ENCODE measurements at regions not wholly inside any gene's neighbourhood (a gene's known extent, or its start where the extent isn't known, plus 50 kb on each side); places are given as distances from the start of the nearest gene placed in this dataset.

DNA sequence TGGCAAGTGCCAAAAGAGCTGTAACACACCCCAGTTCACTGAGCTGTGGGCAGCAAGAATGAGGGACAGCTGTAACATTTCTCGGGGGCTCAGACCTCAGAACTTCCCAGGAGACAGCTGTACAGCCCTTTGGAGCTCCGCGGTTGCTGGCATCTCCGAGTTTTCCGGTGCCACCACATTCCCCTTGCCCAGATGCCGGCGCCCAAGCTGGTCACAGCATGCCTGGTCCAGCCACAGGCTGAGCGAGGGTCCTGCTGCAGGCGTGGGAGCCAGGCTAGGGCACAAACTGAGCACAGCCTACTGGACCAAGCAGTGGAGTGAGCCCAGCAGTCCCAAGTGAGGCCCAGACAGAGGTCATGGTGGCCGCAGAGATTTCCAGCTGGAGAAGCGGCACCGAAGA, 797.7 kb upstream of the EDIL3 start:
- no peak for TF ChIP-seq NFIC (IDR thresholded peaks at IDR 0.05)
- no peak for TF ChIP-seq EP300 (IDR thresholded peaks at IDR 0.05; ENCODE audit: borderline replicate concordance)
- no peak for TF ChIP-seq EGR1 (IDR thresholded peaks at IDR 0.05)
- TF ChIP-seq FOXM1 (IDR thresholded peaks at IDR 0.05; ENCODE audit: borderline replicate concordance, low read depth), result no peak
- TF ChIP-seq, protein P1, sequence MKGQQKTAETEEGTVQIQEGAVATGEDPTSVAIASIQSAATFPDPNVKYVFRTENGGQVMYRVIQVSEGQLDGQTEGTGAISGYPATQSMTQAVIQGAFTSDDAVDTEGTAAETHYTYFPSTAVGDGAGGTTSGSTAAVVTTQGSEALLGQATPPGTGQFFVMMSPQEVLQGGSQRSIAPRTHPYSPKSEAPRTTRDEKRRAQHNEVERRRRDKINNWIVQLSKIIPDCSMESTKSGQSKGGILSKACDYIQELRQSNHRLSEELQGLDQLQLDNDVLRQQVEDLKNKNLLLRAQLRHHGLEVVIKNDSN (IDR thresholded peaks at IDR 0.05), result no peak
- TF ChIP-seq CREB1 (IDR thresholded peaks at IDR 0.05; ENCODE audit: low read depth), result no peak

DNA sequence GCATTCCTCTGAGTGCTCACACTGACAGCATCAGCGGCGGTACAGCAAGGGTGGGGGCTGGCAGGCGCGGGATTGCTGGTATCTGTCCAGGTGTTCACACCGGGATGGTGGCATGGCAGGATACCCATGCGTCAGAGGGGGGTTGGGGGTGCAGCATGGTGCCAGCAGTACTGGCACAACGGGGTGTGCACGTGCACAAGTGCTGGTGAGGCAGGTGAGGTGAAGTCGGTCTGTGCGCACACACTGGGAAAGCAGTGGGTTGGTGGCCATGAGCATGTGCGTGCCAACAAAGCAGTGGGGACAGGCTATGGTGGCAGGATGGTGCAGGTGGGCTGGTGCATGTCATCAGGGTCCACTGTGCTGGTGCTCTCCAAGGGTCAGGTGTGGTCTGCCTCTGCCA, 819.6 kb upstream of the EDIL3 start:
- TF ChIP-seq NFIC (IDR thresholded peaks at IDR 0.05) (no peak), EP300 (IDR thresholded peaks at IDR 0.05; ENCODE audit: borderline replicate concordance) (no peak), MAX (IDR thresholded peaks at IDR 0.05) (no peak), REST (IDR thresholded peaks at IDR 0.05; ENCODE audit: low read depth) (no peak), FOXM1 (IDR thresholded peaks at IDR 0.05; ENCODE audit: borderline replicate concordance, low read depth) (no peak), YY1 (IDR thresholded peaks at IDR 0.05; ENCODE audit: low read depth) (no peak), CEBPB (IDR thresholded peaks at IDR 0.05) (no peak), TAF1 (IDR thresholded peaks at IDR 0.05; ENCODE audit: low read depth) (no peak), TCF12 (IDR thresholded peaks at IDR 0.05; ENCODE audit: low read depth) (no peak), TEAD4 (IDR thresholded peaks at IDR 0.05) (no peak), CREB1 (IDR thresholded peaks at IDR 0.05; ENCODE audit: low read depth) (no peak), EGR1 (IDR thresholded peaks at IDR 0.05) (no peak)

DNA sequence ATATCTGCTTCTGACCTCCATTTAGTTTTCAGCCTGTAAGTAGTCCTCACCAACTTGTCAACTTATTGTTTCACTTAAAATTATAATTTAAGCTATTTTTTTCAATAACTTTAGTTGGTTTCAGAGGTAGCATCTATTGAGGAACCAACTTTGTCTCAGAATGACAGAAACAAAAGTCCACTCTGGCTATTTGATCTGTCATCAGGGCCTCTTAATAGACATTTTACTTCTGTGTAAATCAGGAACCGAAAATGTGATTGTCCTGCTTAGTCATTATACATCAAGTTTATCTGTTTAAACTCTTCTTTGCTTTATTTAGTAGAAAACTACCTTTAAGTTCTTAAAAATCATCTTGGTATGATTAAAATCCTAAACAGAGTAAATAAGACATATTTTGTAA, 820.8 kb upstream of the EDIL3 start:
- TF ChIP-seq FOXM1 (IDR thresholded peaks at IDR 0.05; ENCODE audit: borderline replicate concordance, low read depth), result no peak
- no peak for TF ChIP-seq TEAD4 (IDR thresholded peaks at IDR 0.05)
- TF ChIP-seq NFIC (IDR thresholded peaks at IDR 0.05), result no peak
- no peak for TF ChIP-seq TAF1 (IDR thresholded peaks at IDR 0.05; ENCODE audit: low read depth)
- TF ChIP-seq, protein P1 (IDR thresholded peaks at IDR 0.05), result no peak
- TF ChIP-seq EGR1 (IDR thresholded peaks at IDR 0.05), result no peak
- TF ChIP-seq CEBPB (IDR thresholded peaks at IDR 0.05), result no peak
- TF ChIP-seq REST (IDR thresholded peaks at IDR 0.05; ENCODE audit: low read depth), result no peak

- no peak for TF ChIP-seq TCF12 (IDR thresholded peaks at IDR 0.05; ENCODE audit: low read depth)
These were observed 840.7 kb upstream of the EDIL3 start for GRCh38 chr5:85225388-85225787.

- TF ChIP-seq MAX (IDR thresholded peaks at IDR 0.05), result no peak
- no peak for TF ChIP-seq TCF12 (IDR thresholded peaks at IDR 0.05; ENCODE audit: low read depth)
- TF ChIP-seq ZBTB7A (IDR thresholded peaks at IDR 0.05; ENCODE audit: low read depth), result no peak
- no peak for TF ChIP-seq RAD21 (IDR thresholded peaks at IDR 0.05; ENCODE audit: low read depth)
These were observed 864.5 kb upstream of the EDIL3 start for GRCh38 chr5:85249204-85249603.

DNA sequence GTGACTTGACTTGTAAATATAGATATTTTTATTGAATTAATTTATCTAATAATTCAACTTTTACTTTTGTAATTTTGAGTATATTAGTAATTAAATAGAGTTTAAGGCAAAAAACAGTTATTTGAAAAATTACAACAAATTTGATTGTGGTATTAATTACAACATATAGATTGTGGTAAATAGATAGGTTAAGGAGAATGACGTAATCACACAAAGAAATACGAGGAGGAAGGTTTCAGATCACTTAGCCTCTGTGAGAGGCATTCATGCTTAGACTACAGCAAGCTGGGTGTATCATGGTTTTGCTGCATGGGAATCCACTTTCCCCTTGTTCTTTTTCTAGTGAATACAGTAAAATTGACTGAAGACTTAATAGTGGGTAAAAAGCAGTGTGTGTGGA, 878.4 kb upstream of the EDIL3 start:
- no peak for TF ChIP-seq NFIC (IDR thresholded peaks at IDR 0.05)
- no peak for TF ChIP-seq TCF12 (IDR thresholded peaks at IDR 0.05; ENCODE audit: low read depth)
- no peak for TF ChIP-seq FOXM1 (IDR thresholded peaks at IDR 0.05; ENCODE audit: borderline replicate concordance, low read depth)
- no peak for TF ChIP-seq EP300 (IDR thresholded peaks at IDR 0.05; ENCODE audit: borderline replicate concordance)
- no peak for TF ChIP-seq YY1 (IDR thresholded peaks at IDR 0.05; ENCODE audit: low read depth)
- no peak for TF ChIP-seq EGR1 (IDR thresholded peaks at IDR 0.05)
- TF ChIP-seq ZBTB7A (IDR thresholded peaks at IDR 0.05; ENCODE audit: low read depth), result no peak
- TF ChIP-seq TEAD4 (IDR thresholded peaks at IDR 0.05), result no peak

GRCh38 chr5:85266692-85267091, 882.0 kb upstream of the EDIL3 start:
- no peak for TF ChIP-seq YY1 (IDR thresholded peaks at IDR 0.05; ENCODE audit: low read depth)
- no peak for TF ChIP-seq TEAD4 (IDR thresholded peaks at IDR 0.05)
